NB4 (cell line): ENCODE measurements at regions not wholly inside any gene's neighbourhood (a gene's known extent, or its start where the extent isn't known, plus 50 kb on each side); places are given as distances from the start of the nearest gene placed in this dataset.

Experiments
- POLR2A ChIP-seq: IDR thresholded peaks from 2 replicates; pipeline ENCODE4 v1.6.1; 2011; ENCODE audit warnings: mild to moderate bottlenecking; ENCODE audit not compliant: insufficient read length; ENCODE audit errors: extremely low read depth
- TF ChIP-seq, protein P1 (sequence below): IDR thresholded peaks from 2 replicates; pipeline ENCODE4 v1.6.1; 2011; ENCODE audit warnings: low read depth, low read length
- TF ChIP-seq, protein P2 (sequence below): IDR thresholded peaks from one replicate; pipeline ENCODE4 v1.5.1; 2012; ENCODE audit warnings: low read depth, low read length

DNA sequence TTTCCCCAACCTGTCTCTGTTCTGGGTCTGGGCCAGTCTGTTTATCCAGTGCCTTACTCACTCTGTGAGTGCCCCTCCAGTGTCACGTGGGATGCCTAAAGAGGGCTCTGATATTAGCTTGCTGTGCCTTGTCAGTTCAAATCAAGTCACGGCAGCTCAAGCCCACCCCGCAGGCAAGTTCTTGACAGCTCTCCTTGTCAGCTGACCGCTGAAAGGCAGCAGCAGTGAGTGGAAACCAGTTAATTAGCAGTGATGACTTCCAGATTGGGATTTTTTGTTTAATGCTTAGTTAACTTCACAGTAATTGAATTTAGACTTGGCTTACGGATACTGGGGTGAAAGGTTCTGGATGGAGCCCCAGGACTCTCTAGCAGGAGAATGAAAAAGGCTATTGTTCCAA lies 210.1 kb downstream of the PSAT1 start:
- TF ChIP-seq, protein P1, sequence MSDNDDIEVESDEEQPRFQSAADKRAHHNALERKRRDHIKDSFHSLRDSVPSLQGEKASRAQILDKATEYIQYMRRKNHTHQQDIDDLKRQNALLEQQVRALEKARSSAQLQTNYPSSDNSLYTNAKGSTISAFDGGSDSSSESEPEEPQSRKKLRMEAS, result no peak
- TF ChIP-seq POLR2A, result no peak
- TF ChIP-seq, protein P2, sequence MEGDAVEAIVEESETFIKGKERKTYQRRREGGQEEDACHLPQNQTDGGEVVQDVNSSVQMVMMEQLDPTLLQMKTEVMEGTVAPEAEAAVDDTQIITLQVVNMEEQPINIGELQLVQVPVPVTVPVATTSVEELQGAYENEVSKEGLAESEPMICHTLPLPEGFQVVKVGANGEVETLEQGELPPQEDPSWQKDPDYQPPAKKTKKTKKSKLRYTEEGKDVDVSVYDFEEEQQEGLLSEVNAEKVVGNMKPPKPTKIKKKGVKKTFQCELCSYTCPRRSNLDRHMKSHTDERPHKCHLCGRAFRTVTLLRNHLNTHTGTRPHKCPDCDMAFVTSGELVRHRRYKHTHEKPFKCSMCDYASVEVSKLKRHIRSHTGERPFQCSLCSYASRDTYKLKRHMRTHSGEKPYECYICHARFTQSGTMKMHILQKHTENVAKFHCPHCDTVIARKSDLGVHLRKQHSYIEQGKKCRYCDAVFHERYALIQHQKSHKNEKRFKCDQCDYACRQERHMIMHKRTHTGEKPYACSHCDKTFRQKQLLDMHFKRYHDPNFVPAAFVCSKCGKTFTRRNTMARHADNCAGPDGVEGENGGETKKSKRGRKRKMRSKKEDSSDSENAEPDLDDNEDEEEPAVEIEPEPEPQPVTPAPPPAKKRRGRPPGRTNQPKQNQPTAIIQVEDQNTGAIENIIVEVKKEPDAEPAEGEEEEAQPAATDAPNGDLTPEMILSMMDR, result no peak
